A673 (cell line): ENCODE measurements at regions not wholly inside any gene's neighbourhood (a gene's known extent, or its start where the extent isn't known, plus 50 kb on each side); places are given as distances from the start of the nearest gene placed in this dataset.

Experiments
- BruUV-seq: library from RNA; stranded (reverse); fragments of 400-500 nt; replicated peaks from 2 replicates; lab custom pipeline; 2021; lab: Mats Ljungman, UMichigan
- CTCF ChIA-PET: fragments of 300-600 bp; sonication (Branson Sonifier 250); formaldehyde crosslinking; loops from one replicate; lab custom pipeline; 2022; ENCODE audit warnings: antibody characterized with exemption; lab: Charles Lee
- POLR2A ChIA-PET: fragments of 300-600 bp; sonication (Branson Sonifier 250); formaldehyde crosslinking; loops from one replicate; lab custom pipeline; 2022; ENCODE audit warnings: antibody characterized with exemption; ENCODE audit not compliant: low non-redundant PET; lab: Charles Lee
- DNase-seq: peaks from one replicate; pipeline ENCODE4 v3.0.0-alpha.2; 2015; ENCODE audit warnings: low spot score
- H3K27ac ChIP-seq: fragments of 200-600 bp; sonication (generic); 2 replicates; pipeline ENCODE4 v1.5.1; 2016; ENCODE audit warnings: mixed run types, low read depth, mild to moderate bottlenecking, mixed read lengths, antibody characterized with exemption, low read length; ENCODE audit not compliant: poor library complexity, severe bottlenecking
- H3K27me3 ChIP-seq: fragments of 200-600 bp; sonication (generic); replicated peaks from 2 replicates; pipeline ENCODE4 v1.6.1; 2017; ENCODE audit warnings: mixed run types, low read depth, mild to moderate bottlenecking, mixed read lengths, antibody characterized with exemption, low read length; ENCODE audit not compliant: insufficient read depth, poor library complexity
- H3K36me3 ChIP-seq: fragments of 200-600 bp; sonication (generic); 2 replicates; pipeline ENCODE4 v1.6.1; 2016; ENCODE audit warnings: mixed run types, mild to moderate bottlenecking, mixed read lengths, antibody characterized with exemption, low read length; ENCODE audit not compliant: insufficient read depth, poor library complexity, severe bottlenecking
- H3K4me1 ChIP-seq: fragments of 200-600 bp; sonication (generic); 2 replicates; pipeline ENCODE4 v1.6.1; 2017; ENCODE audit warnings: mixed run types, mild to moderate bottlenecking, mixed read lengths, antibody characterized with exemption, low read length; ENCODE audit not compliant: insufficient read depth, poor library complexity, severe bottlenecking
- H3K4me3 ChIP-seq: fragments of 200-600 bp; sonication (generic); 2 replicates; pipeline ENCODE4 v1.5.1; 2016; ENCODE audit warnings: low read depth, mixed run types, mild to moderate bottlenecking, mixed read lengths, low read length; ENCODE audit not compliant: poor library complexity, severe bottlenecking
- H3K9me3 ChIP-seq: fragments of 200-600 bp; sonication (generic); 2 replicates; pipeline ENCODE4 v1.6.1; 2016; ENCODE audit warnings: mixed run types, low read depth, mild to moderate bottlenecking, mixed read lengths, antibody characterized with exemption, low read length; ENCODE audit not compliant: poor library complexity, severe bottlenecking
- CTCF ChIP-seq: fragments of 300-800, 200-600 bp; sonication (generic); conservative IDR thresholded peaks from 2 replicates; pipeline ENCODE4 v1.5.1; 2017; ENCODE audit warnings: low read depth, mild to moderate bottlenecking, antibody characterized with exemption, low read length, moderate library complexity, mixed read lengths
- EZH2 ChIP-seq: fragments of 200-600 bp; sonication (generic); IDR thresholded peaks from 2 replicates; pipeline ENCODE4 v1.6.1; 2017; ENCODE audit warnings: borderline replicate concordance, low read depth, mild to moderate bottlenecking, mixed read lengths, antibody characterized with exemption, low read length; ENCODE audit not compliant: poor library complexity, severe bottlenecking
- intact Hi-C: fragments of 100-400 bp; cut with micrococcal nuclease; formaldehyde crosslinking; loops from one replicate; pipeline ENCODE4 v1.10.0; 2022; ENCODE audit not compliant: unreplicated experiment

- no peak overlapping the region for H3K27ac ChIP-seq
- intact Hi-C loops, result no loop called here
- no peaks in the 10 kb centered on the region for H3K36me3 ChIP-seq
- CTCF ChIA-PET, result no interaction called here
- no peaks in the 10 kb centered on the region for H3K27me3 ChIP-seq
- H3K4me3 ChIP-seq, result no peak overlapping the region
- peaks cover 4% of the 10 kb centered on the region for H3K9me3 ChIP-seq
- DNase-seq, result no peak
- no TSS peak for BruUV-seq
- TF ChIP-seq CTCF, result no peak
- TF ChIP-seq EZH2, result no peak
- POLR2A ChIA-PET, result no interaction called here
- H3K4me1 ChIP-seq, result no peaks in the 10 kb centered on the region
Measured at GRCh38 chr14:97367278-97367677, 570.1 kb downstream of the VRK1 start.

- H3K4me3 ChIP-seq, result no peak overlapping the region
- CTCF ChIA-PET, result no interaction called here
- H3K27ac ChIP-seq, result no peak overlapping the region
- no peaks in the 10 kb centered on the region for H3K27me3 ChIP-seq
- intact Hi-C loops, result no loop called here
- DNase-seq, result no peak
- no peaks in the 10 kb centered on the region for H3K4me1 ChIP-seq
- POLR2A ChIA-PET, result no interaction called here
- no peak for TF ChIP-seq EZH2
- TF ChIP-seq CTCF, result no peak
- no TSS peak for BruUV-seq
- no peaks in the 10 kb centered on the region for H3K36me3 ChIP-seq
- peaks cover 4% of the 10 kb centered on the region for H3K9me3 ChIP-seq
Measured at GRCh38 chr14:97368049-97368448, 570.9 kb downstream of the VRK1 start.

GRCh38 chr14:97368900-97369564 is 571.9 kb downstream of the VRK1 start:
- no TSS peak for BruUV-seq
- no peak overlapping the region for H3K4me3 ChIP-seq
- no peak overlapping the region for H3K27ac ChIP-seq
- TF ChIP-seq EZH2 (no peak), CTCF (no peak)
- ChIA-PET POLR2A (no interaction called here), CTCF (no interaction called here)
- H3K9me3 ChIP-seq, result peaks cover 4% of the 10 kb centered on the region
- DNase-seq, result no peak
- H3K27me3 ChIP-seq, result no peaks in the 10 kb centered on the region
- H3K36me3 ChIP-seq, result no peaks in the 10 kb centered on the region
- intact Hi-C loops, result no loop called here
- H3K4me1 ChIP-seq, result no peaks in the 10 kb centered on the region
